Liver (tissue), 8 donors: ENCODE measurements at regions not wholly inside any gene's neighbourhood (a gene's known extent, or its start where the extent isn't known, plus 50 kb on each side); places are given as distances from the start of the nearest gene placed in this dataset.

Source experiments
- DNase-seq: peaks from one replicate; pipeline ENCODE4 v3.0.0-alpha.2; 2017; ENCODE audit warnings: low spot score
- H3K27ac ChIP-seq, 2 donors: one replicate each; pipeline ENCODE4 v1.7.0; 2013; ENCODE audit warnings: inconsistent platforms in 2 of 2, low read length in 2 of 2, control low read depth in 1 of 2, low read depth in 1 of 2, mild to moderate bottlenecking in 1 of 2
- H3K27me3 ChIP-seq, 4 donors: one replicate each; pipeline versions ENCODE4 v1.6.1 to v1.7.0; 2013; ENCODE audit warnings: low read length in 3 of 4, inconsistent platforms in 1 of 4, mild to moderate bottlenecking in 1 of 4, moderate library complexity in 1 of 4; ENCODE audit not compliant: control insufficient read depth in 4 of 4, insufficient read depth in 4 of 4
- H3K36me3 ChIP-seq, 4 donors: one replicate each; pipeline versions ENCODE4 v1.6.1 to v1.7.0; 2013; ENCODE audit warnings: low read length in 3 of 4, mild to moderate bottlenecking in 3 of 4, low read depth in 1 of 4, moderate library complexity in 1 of 4; ENCODE audit not compliant: control insufficient read depth in 4 of 4, insufficient read depth in 3 of 4
- H3K4me1 ChIP-seq, 4 donors: one replicate each; pipeline versions ENCODE4 v1.6.1 to v1.7.0; 2013; ENCODE audit warnings: low read length in 3 of 4, mild to moderate bottlenecking in 3 of 4, moderate library complexity in 1 of 4; ENCODE audit not compliant: control insufficient read depth in 4 of 4, insufficient read depth in 4 of 4
- H3K4me3 ChIP-seq, 3 donors: one replicate each; pipeline versions ENCODE4 v1.6.1 to v1.7.0; 2013; ENCODE audit warnings: low read length in 3 of 3, control low read depth in 1 of 3, low read depth in 1 of 3, mild to moderate bottlenecking in 1 of 3
- H3K9ac ChIP-seq, 2 donors: one replicate each; pipeline ENCODE4 v1.7.0; 2013; ENCODE audit warnings: low read length in 2 of 2, mild to moderate bottlenecking in 2 of 2, moderate library complexity in 2 of 2, control low read depth in 1 of 2, low read depth in 1 of 2
- H3K9me3 ChIP-seq, 4 donors: one replicate each; pipeline versions ENCODE4 v1.6.1 to v1.7.0; 2013; ENCODE audit warnings: low read length in 3 of 4; ENCODE audit not compliant: control insufficient read depth in 4 of 4
- ATF3 ChIP-seq: IDR thresholded peaks from 2 replicates; pipeline ENCODE4 v1.6.1; 2016; ENCODE audit warnings: antibody characterized with exemption
- CTCF ChIP-seq: fragments of 150-350 bp; IDR thresholded peaks from 2 replicates; pipeline ENCODE4 v1.5.1; 2017; ENCODE audit warnings: improper control_type of control experiment, low read depth, low read length; ENCODE audit not compliant: missing input control
- FOXA1 ChIP-seq: IDR thresholded peaks from 2 replicates; pipeline ENCODE4 v1.6.1; 2016; ENCODE audit warnings: antibody characterized with exemption
- FOXA2 ChIP-seq: IDR thresholded peaks from 2 replicates; pipeline ENCODE4 v1.6.1; 2016; ENCODE audit warnings: antibody characterized with exemption
- HNF4G ChIP-seq: IDR thresholded peaks from 2 replicates; pipeline ENCODE4 v1.6.1; 2016; ENCODE audit warnings: antibody characterized with exemption
- JUND ChIP-seq, 2 donors: IDR thresholded peaks; 2 replicates each; pipeline ENCODE4 v1.6.1; 2016; ENCODE audit warnings: antibody characterized with exemption in 2 of 2
- NR2F2 ChIP-seq: IDR thresholded peaks from 2 replicates; pipeline ENCODE4 v1.6.1; 2016; ENCODE audit warnings: antibody characterized with exemption
- RAD21 ChIP-seq, 2 donors: IDR thresholded peaks; 2 replicates each; pipeline ENCODE4 v1.6.1; 2016; ENCODE audit warnings: antibody characterized with exemption in 2 of 2, mild to moderate bottlenecking in 2 of 2
- REST ChIP-seq: IDR thresholded peaks from 2 replicates; pipeline ENCODE4 v1.6.1; 2016; ENCODE audit warnings: antibody characterized with exemption, mild to moderate bottlenecking
- RXRA ChIP-seq, 2 donors: IDR thresholded peaks; 2 replicates each; pipeline ENCODE4 v1.6.1; 2017 to 2018; ENCODE audit warnings: antibody characterized with exemption in 2 of 2, mild to moderate bottlenecking in 1 of 2
- TAF1 ChIP-seq: conservative IDR thresholded peaks from 2 replicates; pipeline ENCODE4 v1.6.1; 2016; ENCODE audit warnings: antibody characterized with exemption, mild to moderate bottlenecking
- whole genome bisulfite sequencing: extraction: QIAGEN DNeasy Blood & Tissue Kit; methylation state at CpG from one replicate; pipeline ENCODE4 v1.1.7; 2013; 5-methylcytosine and 5-hydroxymethylcytosine counted together
- donor health status: healthy.
- donor health status: healthy.
- donor health status: healthy.
- donor health status: healthy.
- donor health status: healthy.

- Histone ChIP-seq H3K27me3 (no peaks in the 10 kb centered on the region), H3K36me3 (no peaks in the 10 kb centered on the region), H3K4me3 (no peak overlapping the region), H3K27ac (no peak overlapping the region), H3K4me1 (no peaks in the 10 kb centered on the region), H3K9me3 (no peaks in the 10 kb centered on the region), H3K9ac (no peak overlapping the region)
- TF ChIP-seq ATF3 (no peak), FOXA2 (no peak), TAF1 (no peak), FOXA1 (no peak), RAD21 (IDR thresholded peaks at IDR 0.05) (no peak), CTCF (no peak), REST (no peak), NR2F2 (no peak), HNF4G (no peak)
- no peak for DNase-seq
- WGBS, result 48% methylated on average over 2 of the region's 2 CpGs
These were observed 186.3 kb downstream of the IPMK start for GRCh38 chr10:58081353-58081752.

- Histone ChIP-seq H3K9me3 (no peaks in the 10 kb centered on the region), H3K27me3 (no peaks in the 10 kb centered on the region), H3K4me3 (no peak overlapping the region), H3K4me1 (no peaks in the 10 kb centered on the region), H3K9ac (no peak overlapping the region), H3K36me3 (no peaks in the 10 kb centered on the region), H3K27ac (no peak overlapping the region)
- no peak for DNase-seq
- no peak for TF ChIP-seq HNF4G
- TF ChIP-seq CTCF, result no peak
- TF ChIP-seq RAD21 (IDR thresholded peaks at IDR 0.05), result no peak
- no peak for TF ChIP-seq JUND (IDR thresholded peaks at IDR 0.05)
- TF ChIP-seq RXRA (IDR thresholded peaks at IDR 0.05), result no peak
- no peak for TF ChIP-seq REST
- TF ChIP-seq ATF3, result no peak
- 87% methylated on average over 2 of the region's 2 CpGs for WGBS
These were observed 188.2 kb downstream of the IPMK start for GRCh38 chr10:58079461-58079860.
